Gastroesophageal sphincter (tissue), 3 donors: ENCODE measurements at regions not wholly inside any gene's neighbourhood (a gene's known extent, or its start where the extent isn't known, plus 50 kb on each side); places are given as distances from the start of the nearest gene placed in this dataset.

Experiments
- CTCF ChIP-seq, 4 experiments: fragments of 200-600 bp in 2 of 4; fragments of 450-650 bp in 2 of 4; sonication (generic) in 1 of 4; IDR thresholded peaks; one replicate each; pipeline ENCODE4 v1.5.1; 2017 to 2019; ENCODE audit warnings: antibody characterized with exemption in 4 of 4, mild to moderate bottlenecking in 2 of 4, moderate library complexity in 2 of 4
- EP300 ChIP-seq: sonication (generic); formaldehyde crosslinking; IDR thresholded peaks from one replicate; pipeline ENCODE4 v1.6.1; 2017; ENCODE audit warnings: antibody characterized with exemption, mild to moderate bottlenecking
- POLR2A ChIP-seq, 2 donors: fragments of 450-650 bp; IDR thresholded peaks; one replicate each; pipeline ENCODE4 v1.6.1; 2017; ENCODE audit warnings: antibody characterized with exemption in 2 of 2, mild to moderate bottlenecking in 2 of 2, moderate library complexity in 1 of 2
- POLR2AphosphoS5 ChIP-seq: sonication (generic); formaldehyde crosslinking; IDR thresholded peaks from one replicate; pipeline ENCODE4 v1.6.1; 2017; ENCODE audit warnings: antibody characterized with exemption

GRCh38 chr22:48431014-48431413 lies 1396.7 kb downstream of the BRD1 start:
- TF ChIP-seq CTCF (IDR thresholded peaks at IDR 0.05) (no peak), POLR2AphosphoS5 (no peak), EP300 (no peak), POLR2A (IDR thresholded peaks at IDR 0.05) (no peak)
